ENCODE measurements at regions not wholly inside any gene's neighbourhood (a gene's known extent, or its start where the extent isn't known, plus 50 kb on each side); places are given as distances from the start of the nearest gene placed in this dataset.
"Not testable (repeated sequence)": the region's sequence is repeated elsewhere in the genome, so short reads cannot be mapped to it uniquely, and the experiment has no call there.

DNA sequence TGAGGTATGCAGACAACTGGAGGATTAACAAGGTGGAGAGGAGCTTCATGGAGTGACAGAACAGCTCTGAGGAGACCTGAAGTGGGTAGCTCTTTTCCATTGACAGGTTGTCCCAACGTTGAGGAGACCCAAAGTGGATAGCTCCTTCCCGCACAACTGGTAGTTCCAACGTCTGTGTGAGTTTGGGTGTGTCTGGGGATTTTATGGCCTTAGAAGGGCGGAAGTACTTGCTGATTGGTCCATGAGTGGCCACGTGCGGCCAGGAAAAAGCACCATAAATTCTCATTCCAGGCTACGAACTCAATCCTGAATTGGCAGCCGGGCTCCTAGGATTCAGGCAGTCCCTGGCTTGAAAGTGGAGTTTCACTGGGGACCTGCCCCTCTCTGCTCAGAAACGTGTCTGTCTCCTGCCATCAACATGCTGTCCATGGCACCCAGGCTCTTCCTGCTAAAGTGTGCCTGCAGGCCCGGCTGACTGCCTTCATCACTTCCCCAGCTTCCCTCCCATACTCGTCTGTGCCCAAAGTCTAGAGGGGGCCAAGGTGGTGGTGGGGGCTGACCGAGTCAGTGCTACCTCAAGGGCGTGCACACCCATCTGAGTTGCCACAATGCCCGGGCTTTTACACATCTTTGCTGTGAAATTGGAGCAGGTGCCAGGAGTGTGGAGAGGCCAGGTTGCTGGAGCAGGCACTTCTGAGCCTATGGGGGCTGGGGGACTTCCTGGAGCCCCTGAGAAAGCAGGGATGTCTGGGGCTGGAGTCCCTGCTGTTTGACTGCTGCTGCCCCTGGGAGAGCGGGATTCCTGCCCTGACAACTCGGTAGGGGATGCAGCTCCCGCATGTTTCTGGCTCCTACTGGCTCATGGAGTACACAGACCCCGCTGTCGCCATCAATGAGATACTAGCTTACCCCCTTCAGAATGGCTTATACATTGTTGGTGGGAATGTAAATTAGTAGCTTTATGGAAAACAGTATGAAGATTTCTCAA lies 2034.6 kb upstream of the ACO1 start:
- Histone ChIP-seq H3K27ac (no peak overlapping the region), H3K36me3 (ENCODE audit: low read depth, missing control alignments) (no peaks in the 10 kb centered on the region), H3K9me3 (no peaks in the 10 kb centered on the region), H3K4me1 (no peaks in the 10 kb centered on the region), H3K4me3 (peak overlapping the region; percentile 15 to 33), H3K27me3 (no peaks in the 10 kb centered on the region)
- no peak for TF ChIP-seq POLR2A (IDR thresholded peaks at IDR 0.05)
- TF ChIP-seq, protein P1, sequence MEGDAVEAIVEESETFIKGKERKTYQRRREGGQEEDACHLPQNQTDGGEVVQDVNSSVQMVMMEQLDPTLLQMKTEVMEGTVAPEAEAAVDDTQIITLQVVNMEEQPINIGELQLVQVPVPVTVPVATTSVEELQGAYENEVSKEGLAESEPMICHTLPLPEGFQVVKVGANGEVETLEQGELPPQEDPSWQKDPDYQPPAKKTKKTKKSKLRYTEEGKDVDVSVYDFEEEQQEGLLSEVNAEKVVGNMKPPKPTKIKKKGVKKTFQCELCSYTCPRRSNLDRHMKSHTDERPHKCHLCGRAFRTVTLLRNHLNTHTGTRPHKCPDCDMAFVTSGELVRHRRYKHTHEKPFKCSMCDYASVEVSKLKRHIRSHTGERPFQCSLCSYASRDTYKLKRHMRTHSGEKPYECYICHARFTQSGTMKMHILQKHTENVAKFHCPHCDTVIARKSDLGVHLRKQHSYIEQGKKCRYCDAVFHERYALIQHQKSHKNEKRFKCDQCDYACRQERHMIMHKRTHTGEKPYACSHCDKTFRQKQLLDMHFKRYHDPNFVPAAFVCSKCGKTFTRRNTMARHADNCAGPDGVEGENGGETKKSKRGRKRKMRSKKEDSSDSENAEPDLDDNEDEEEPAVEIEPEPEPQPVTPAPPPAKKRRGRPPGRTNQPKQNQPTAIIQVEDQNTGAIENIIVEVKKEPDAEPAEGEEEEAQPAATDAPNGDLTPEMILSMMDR (IDR thresholded peaks at IDR 0.05), result no peak
- peak; percentile 13 for DNase-seq
- 63 to 77% methylated on average over 18 to 19 of the region's 19 CpGs for WGBS, 2 donors
- intact Hi-C loops (cut with DNase I; ENCODE audit: low total_unique reads), result no loop called here

DNA sequence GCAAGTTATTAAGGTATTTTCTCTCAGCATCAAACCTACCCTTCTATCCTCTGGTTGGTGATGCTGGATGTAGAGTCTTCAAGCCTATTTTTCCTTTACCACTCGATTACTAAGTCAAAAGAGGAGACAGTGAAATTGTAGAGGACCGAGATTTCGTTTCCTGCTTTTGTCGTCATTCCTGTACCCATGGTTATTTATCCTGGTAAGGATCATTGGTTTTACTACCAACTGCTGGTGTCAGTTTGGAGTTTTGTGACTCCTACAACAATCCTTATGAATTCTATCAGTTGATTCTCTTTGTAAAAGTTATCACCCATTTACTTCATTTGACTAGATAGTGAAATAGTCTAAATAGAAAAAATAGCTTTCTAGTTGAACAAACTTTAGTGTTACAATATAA lies 2028.2 kb upstream of the ACO1 start:
- 80 to 82% methylated on average over 4 of the region's 4 CpGs for WGBS, 2 donors
- no peaks in the 10 kb centered on the region for H3K27me3 ChIP-seq
- no peaks in the 10 kb centered on the region for H3K36me3 ChIP-seq (ENCODE audit: low read depth, missing control alignments)
- TF ChIP-seq, protein P1 (IDR thresholded peaks at IDR 0.05), result no peak
- no peak for TF ChIP-seq POLR2A (IDR thresholded peaks at IDR 0.05)
- H3K4me3 ChIP-seq, result no peak overlapping the region
- intact Hi-C loops (cut with DNase I; ENCODE audit: low total_unique reads), result no loop called here
- no peak for DNase-seq
- H3K4me1 ChIP-seq, result no peaks in the 10 kb centered on the region
- H3K27ac ChIP-seq, result no peak overlapping the region
- no peaks in the 10 kb centered on the region for H3K9me3 ChIP-seq

DNA sequence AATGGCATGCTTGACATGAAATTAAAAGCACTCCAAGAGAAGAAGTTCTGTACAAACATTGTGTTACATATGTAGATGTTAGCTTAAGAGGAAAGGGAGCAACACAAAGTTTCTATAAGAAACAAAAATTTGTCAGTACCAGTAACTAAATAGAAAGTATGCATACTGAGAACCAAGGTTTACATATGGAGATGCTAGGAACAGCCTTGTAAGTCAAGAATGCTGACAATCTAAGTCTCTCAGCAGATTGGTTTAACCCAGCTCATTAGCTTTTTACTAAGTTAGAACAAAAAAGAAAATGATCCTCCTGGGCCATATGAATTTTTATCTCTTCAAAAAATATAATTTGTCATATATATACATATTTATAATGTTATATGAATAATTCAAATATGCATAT lies 2022.1 kb upstream of the ACO1 start:
- no peak for TF ChIP-seq POLR2A (IDR thresholded peaks at IDR 0.05)
- TF ChIP-seq, protein P1 (IDR thresholded peaks at IDR 0.05), result no peak
- Histone ChIP-seq H3K36me3 (ENCODE audit: low read depth, missing control alignments) (no peaks in the 10 kb centered on the region), H3K4me3 (no peak overlapping the region), H3K4me1 (no peaks in the 10 kb centered on the region), H3K27ac (no peak overlapping the region), H3K9me3 (no peaks in the 10 kb centered on the region), H3K27me3 (no peaks in the 10 kb centered on the region)
- intact Hi-C loops (cut with DNase I; ENCODE audit: low total_unique reads), result no loop called here
- DNase-seq, result no peak

DNA sequence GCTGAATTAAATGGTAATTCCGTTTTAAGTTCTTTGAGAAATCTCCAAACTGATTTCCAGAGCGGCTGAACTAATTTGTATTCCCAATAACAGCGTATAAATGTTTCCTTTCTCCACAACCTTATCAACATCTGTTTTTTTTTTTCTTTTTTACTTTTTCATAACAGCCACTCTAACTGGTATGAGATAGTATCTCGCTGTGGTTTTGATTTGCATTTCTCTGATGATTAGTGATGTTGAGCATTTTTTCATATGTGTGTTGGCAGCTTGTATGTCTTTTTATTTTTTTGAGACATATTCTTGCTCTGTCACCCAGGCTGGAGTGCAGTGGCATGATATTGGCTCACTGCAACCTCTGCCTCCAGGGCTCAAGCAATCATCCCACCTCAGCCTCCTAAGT lies 2018.3 kb upstream of the ACO1 start:
- DNase-seq; H3K27me3 ChIP-seq; H3K4me1 ChIP-seq; H3K27ac ChIP-seq; H3K9me3 ChIP-seq; intact Hi-C loops (cut with DNase I; ENCODE audit: low total_unique reads); H3K4me3 ChIP-seq; H3K36me3 ChIP-seq (ENCODE audit: low read depth, missing control alignments): not testable (repeated sequence)
- 82 to 91% methylated on average over 4 of the region's 4 CpGs for WGBS, 2 donors

DNA sequence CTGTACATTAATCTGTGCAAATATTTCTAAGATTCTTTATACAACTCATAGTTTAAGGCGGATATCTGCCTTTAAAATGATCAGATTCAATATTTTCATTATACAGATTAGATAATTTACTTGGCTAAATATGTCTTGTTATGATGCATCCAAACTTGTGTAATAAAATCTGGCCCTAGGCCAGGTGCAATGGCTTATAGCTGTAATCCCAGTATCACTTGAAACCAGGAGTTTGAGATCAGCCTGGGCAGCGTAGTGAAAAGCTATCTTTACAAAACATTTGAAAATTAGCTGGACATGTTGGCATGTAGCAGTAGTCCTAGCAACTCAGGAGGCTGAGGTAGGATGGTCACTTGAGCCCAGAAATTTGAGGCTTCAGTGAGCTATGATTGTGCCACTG lies 2002.2 kb upstream of the ACO1 start:
- 76 to 84% methylated on average over 2 of the region's 2 CpGs for WGBS, 2 donors
- Histone ChIP-seq H3K9me3 (no peaks in the 10 kb centered on the region), H3K27ac (no peak overlapping the region), H3K4me3 (no peak overlapping the region), H3K36me3 (ENCODE audit: low read depth, missing control alignments) (no peaks in the 10 kb centered on the region), H3K27me3 (no peaks in the 10 kb centered on the region), H3K4me1 (no peaks in the 10 kb centered on the region)
- no peak for TF ChIP-seq POLR2A (IDR thresholded peaks at IDR 0.05)
- TF ChIP-seq, protein P1 (IDR thresholded peaks at IDR 0.05), result no peak
- no peak for DNase-seq
- intact Hi-C loops (cut with DNase I; ENCODE audit: low total_unique reads), result no loop called here

Data from testis (tissue), 2 donors.